Fibroblast of skin of abdomen (primary cell): ENCODE measurements at regions not wholly inside any gene's neighbourhood (a gene's known extent, or its start where the extent isn't known, plus 50 kb on each side); places are given as distances from the start of the nearest gene placed in this dataset.

Experiments used
- DNase-seq: peaks from one replicate; pipeline ENCODE4 v3.0.0-alpha.2; 2013

DNA sequence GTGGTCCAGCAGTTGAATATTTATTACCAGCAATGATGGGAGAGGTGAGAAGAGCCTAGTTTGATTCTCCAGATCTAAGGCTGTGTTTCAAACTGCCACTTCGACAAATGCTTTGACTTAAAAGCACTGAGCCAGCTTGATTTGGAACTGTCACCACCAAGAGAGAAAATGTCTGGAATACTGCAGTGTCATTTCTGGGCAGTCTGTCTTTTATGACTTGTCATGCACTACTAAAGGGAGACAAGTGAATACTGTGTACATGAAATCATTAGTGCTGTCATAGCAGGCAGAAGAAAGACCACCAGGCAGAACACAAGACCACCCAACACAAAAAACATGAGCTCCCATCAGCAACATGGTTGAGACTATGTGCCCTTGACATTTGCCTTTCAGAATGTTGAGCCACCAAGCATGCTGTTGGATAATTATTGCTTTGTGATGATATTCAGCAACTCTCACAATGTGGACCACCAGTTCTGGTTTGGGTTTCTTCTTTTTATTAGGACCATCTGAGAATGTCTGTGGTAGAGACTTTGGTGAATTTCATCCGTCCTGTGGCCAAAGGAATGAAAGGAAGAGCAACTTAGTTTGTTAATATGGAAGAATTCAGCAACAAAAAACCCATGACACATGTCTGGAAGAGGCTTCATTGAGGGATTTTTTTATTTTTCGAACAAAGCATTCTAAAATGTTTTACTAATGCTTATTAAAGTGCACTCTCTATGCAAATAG lies 125.8 kb downstream of the NTMT2 start:
- DNase-seq, result peak; percentile 34

GRCh38 chr1:170273291-170274130 lies 127.8 kb downstream of the NTMT2 start:
- no peak for DNase-seq

GRCh38 chr1:170274131-170274501 lies 128.4 kb downstream of the NTMT2 start:
- peak; percentile 80 for DNase-seq

DNA sequence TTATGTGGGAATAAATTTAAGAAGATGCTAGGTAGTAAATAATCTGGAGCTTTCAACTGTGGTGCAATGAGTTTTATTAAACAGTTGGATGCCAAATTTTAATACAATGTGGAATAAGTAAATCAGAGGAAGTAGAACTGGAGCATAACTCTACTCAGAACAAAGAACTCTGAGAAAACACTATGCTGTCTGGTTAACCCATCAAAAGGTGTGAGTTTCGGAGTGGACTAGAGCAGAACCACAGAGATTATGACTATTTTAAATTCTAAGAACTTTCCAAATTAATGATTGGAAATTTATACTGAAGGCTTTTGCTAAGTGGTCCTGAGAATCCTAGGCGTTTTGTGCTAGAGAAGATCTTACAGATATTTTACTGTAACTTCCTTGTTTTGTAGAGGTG lies 132.2 kb downstream of the NTMT2 start:
- DNase-seq, result no peak

DNA sequence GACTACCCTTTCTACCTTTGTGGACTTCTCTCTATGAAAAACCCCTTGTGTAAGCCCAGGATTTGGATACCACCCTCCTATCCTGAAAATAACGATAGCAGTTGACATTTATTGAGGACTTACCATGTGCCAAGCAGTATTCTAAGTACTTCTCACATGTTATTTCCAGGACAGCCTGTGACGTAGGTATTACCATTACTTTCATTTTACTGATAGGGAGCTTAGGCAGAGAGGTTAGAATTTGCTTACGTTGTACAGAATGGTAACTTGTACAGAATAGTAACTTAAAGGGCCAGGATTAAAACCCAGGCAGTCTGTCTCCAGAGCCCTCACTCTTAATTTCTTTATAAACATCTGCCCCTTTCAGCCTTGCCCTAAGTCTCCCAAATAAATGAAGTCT lies 138.3 kb downstream of the NTMT2 start:
- no peak for DNase-seq

DNA sequence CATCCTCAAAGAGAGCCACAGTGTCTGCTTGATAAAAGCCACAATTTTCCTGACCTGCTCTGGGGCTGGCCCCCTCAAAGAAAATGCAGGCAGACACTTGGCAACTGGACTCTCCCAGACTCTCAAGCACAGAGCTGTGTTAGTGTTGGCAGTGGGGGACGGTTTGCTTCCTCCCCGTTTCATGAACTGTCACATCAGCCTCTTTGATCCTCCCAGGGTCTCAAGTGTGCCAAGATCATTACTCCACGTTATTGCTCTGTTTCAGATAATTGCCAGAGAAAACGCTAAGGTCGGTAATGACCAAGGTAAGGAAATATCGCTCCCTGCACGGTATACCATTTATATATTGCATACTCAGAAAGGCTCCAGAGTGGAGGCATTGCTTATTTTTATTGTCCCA lies 138.8 kb downstream of the NTMT2 start:
- DNase-seq, result no peak

DNA sequence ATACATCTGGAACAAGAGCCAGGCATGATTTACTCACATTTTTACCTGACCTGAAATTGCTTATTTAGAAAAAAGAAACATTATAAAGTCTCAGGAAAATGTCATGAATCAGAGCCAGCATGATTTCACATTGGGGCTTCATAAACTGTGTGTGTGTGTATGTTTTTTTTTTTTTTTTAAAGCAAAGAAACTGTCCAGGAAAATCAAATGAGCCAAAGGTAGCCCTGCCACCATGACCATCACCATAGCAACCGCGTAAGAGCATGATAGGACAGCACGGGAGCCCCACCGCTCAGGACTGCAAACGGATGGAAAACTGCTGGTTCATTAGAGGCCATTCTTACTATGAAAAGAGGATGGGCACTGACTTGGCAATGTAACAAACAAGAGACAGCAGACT lies 139.2 kb downstream of the NTMT2 start:
- no peak for DNase-seq

DNA sequence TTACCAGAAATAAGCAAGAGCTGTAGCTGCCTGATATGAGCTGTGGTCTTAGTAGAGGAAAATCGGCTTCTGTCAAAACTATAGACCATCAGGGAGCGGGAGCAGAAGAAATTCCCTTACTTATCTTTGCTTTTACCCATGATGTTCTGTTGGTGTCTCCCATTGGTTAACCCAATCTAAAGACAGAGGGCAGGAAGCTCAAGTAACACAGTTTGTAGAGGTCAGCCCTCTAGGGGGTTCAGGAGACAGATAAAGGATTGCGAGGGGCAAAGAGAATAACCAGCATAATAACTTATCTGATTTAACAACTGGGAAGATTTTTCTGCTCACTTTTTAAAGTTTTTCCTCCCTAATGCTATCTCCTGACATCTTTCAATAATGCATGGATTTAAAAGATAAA lies 142.4 kb downstream of the NTMT2 start:
- no peak for DNase-seq

- DNase-seq, result peak; percentile 71
Measured at GRCh38 chr1:170290276-170290675, 144.5 kb downstream of the NTMT2 start.

DNA sequence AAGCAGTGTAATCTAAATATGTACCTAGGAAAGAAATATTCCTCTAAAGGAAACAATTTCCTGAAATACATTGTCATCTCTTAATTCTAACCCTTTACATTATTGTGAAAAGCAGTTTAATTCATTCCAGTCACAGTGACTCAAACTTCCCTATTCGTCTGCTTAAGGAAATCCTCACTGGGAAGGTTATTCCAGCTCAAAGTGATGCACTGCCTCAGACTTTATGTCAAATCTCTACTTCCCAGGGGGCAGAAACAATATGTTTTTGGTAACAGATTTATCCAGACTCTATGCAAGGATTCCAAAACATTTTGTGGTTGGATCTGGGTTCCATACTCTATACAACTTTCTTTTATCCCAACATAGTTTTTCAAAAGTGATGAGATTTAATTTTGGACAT lies 145.2 kb downstream of the NTMT2 start:
- peak; percentile 96 for DNase-seq

- no peak for DNase-seq
Measured at GRCh38 chr1:170291516-170291915, 145.8 kb downstream of the NTMT2 start.

GRCh38 chr1:170296211-170296610 lies 150.5 kb downstream of the NTMT2 start:
- no peak for DNase-seq

DNA sequence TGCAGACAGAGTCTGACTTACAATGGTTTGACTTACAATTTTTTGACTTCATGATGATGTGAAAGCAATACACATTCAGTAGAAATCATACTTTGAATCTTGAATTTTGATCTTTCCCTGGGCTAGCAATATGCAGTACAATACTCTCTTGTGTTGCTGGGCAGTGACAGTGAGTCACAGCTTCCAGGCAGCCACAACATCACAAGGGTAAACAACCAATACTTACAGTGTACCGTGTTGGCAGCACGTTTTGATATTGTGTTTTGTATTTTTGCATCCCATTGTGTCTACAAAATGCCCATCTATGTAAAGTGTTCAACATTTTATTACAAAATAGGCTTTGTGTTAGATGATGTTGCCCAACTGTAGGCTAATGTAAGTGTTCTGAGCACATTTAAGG lies 150.9 kb downstream of the NTMT2 start:
- DNase-seq, result no peak

DNA sequence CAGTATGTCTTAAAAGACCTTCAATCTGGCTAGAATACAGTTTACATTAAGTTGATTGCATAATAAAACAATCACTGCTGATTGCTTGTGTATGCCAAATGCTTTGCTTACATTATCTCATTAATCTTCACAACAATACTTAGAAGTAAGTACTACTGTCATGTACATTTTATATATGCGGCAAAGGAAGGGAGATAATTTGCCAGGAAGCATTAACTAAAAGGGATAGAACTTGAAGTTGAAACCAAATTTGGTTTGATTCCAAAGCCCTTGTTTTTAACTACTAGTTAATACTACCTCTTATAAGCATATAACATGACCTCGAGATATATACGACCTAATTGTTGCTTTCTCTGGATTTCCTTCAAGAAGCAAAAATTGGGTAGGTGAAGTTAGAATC lies 155.8 kb downstream of the NTMT2 start:
- DNase-seq, result no peak

DNA sequence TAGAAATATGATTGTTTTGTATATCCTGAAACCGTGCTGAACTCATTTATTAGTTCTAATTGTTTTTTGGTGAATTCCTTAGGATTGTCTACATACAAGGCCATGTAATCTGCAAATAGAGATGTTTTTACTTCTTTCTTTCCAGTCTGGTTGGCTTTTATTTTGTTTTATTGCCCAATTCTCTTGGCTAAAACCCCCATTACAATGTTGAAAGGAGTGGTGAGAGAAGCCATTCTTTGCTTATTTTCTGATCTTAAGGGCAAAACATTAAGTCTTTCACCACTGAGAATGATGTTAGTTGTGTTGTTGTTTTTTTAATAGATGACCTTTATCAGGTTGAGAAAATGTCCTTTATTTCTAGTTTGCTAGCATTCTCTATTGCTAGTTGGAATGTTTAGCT lies 157.3 kb downstream of the NTMT2 start:
- DNase-seq, result no peak

DNA sequence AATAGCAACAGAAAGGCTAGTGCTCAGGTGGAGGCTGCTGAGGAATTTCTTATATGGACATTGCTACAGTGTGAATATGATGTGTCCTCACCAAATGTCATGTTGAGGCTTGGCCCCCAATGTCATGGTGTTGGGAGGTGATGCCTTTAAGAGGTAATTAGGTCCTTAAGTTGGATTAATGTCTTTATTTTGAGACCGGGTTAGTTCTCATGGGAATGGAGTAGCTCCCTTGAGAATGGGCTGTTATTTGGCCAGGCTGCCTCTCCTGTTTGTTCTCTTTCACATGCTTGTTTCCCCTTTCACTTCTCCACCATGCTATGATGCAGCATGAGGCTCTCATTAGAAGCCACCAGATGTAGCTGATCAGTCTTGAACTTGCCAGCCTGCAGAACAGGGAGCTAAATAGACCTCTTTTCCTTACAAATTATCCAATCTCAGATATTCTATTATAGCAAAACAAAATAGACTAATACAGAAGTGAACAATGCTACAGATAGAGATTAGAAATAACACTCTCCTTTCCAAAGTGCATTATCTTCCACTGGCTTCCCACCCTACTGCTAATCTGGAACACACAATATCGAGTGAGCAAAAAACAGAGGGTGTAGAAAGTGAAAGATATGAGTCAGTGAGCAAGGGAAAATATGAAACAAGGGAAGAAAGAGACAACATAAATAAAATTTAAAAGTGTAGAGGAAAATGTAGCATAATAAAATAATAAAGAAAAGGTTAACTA lies 160.2 kb downstream of the NTMT2 start:
- DNase-seq, result no peak

- DNase-seq, result no peak
Measured at GRCh38 chr1:170306513-170306910, 160.8 kb downstream of the NTMT2 start.

GRCh38 chr1:170306948-170307347 lies 161.2 kb downstream of the NTMT2 start:
- DNase-seq, result no peak

GRCh38 chr1:170307426-170307825 lies 161.7 kb downstream of the NTMT2 start:
- DNase-seq, result peak; percentile 57

GRCh38 chr1:170309389-170310013 lies 163.7 kb downstream of the NTMT2 start:
- peak; percentile 100 for DNase-seq

- no peak for DNase-seq
Measured at GRCh38 chr1:170310014-170310405, 164.3 kb downstream of the NTMT2 start.

- peak; percentile 45 for DNase-seq
Measured at GRCh38 chr1:170310951-170311350, 165.2 kb downstream of the NTMT2 start.

- no peak for DNase-seq
Measured at GRCh38 chr1:170313306-170313705, 167.5 kb downstream of the NTMT2 start.
